ENCODE measurements at regions not wholly inside any gene's neighbourhood (a gene's known extent, or its start where the extent isn't known, plus 50 kb on each side); places are given as distances from the start of the nearest gene placed in this dataset.

GRCh38 chr11:69427906-69428880 is 53.3 kb upstream of the LINC01488 start:
- DNase-seq (ENCODE audit: low read depth in 4 of 4, low spot score in 2 of 4): no peak

- DNase-seq (ENCODE audit: low read depth in 4 of 4, low spot score in 2 of 4): no peak
Measured at GRCh38 chr11:69429716-69430491, 51.6 kb upstream of the LINC01488 start.

- DNase-seq (ENCODE audit: low read depth in 4 of 4, low spot score in 2 of 4): no peak
Measured at GRCh38 chr11:69430566-69430965, 50.9 kb upstream of the LINC01488 start.

GRCh38 chr11:69431136-69431535 is 50.3 kb upstream of the LINC01488 start:
- no peak for DNase-seq (ENCODE audit: low read depth in 4 of 4, low spot score in 2 of 4)
